ENCODE measurements at regions not wholly inside any gene's neighbourhood (a gene's known extent, or its start where the extent isn't known, plus 50 kb on each side); places are given as distances from the start of the nearest gene placed in this dataset.

- WGBS (ENCODE audit: insufficient coverage) = 20% methylated on average over 2 of the region's 5 CpGs
These were observed 416.8 kb downstream of the RNF144A start for GRCh38 chr2:7333960-7334493.

DNA sequence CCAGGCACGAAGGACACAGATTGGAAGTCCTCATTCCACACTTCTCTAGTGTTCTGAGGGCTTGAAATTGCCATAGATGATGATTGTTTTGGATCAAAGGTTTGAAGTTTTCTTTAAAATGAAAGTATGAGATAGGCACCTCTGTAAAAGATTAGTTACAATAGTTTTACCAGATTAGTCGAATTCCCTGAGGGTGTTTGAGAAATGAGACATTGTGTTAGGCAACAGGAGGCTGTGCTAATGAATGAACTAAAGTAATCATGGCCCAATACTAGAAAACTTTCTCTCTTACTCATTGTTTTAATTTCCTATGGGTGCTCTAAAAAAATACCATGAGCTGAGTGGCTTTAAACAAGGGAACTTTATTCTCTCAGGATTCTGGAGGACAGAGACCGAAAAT, 421.7 kb downstream of the RNF144A start:
- H3K36me3 ChIP-seq (ENCODE audit: control insufficient read depth, insufficient read depth, low read length) = no peaks in the 10 kb centered on the region
- 89% methylated on average over 1 of the region's 3 CpGs for WGBS (ENCODE audit: insufficient coverage)

More at GRCh38 chr2:7333960-7334493, 416.8 kb downstream of the RNF144A start:
- H3K27ac ChIP-seq (ENCODE audit: low read length) = no peak overlapping the region
- no peak overlapping the region for H3K4me3 ChIP-seq (ENCODE audit: low read length)
- no peaks in the 10 kb centered on the region for H3K9me3 ChIP-seq (replicated peaks; ENCODE audit: control insufficient read depth, low read depth, low read length)
- DNase-seq = no peak
- no peaks in the 10 kb centered on the region for H3K36me3 ChIP-seq (ENCODE audit: control insufficient read depth, insufficient read depth, low read length)
- no peaks in the 10 kb centered on the region for H3K27me3 ChIP-seq (ENCODE audit: control insufficient read depth, insufficient read depth, low read length)
- H3K4me1 ChIP-seq (ENCODE audit: control insufficient read depth, insufficient read depth, low read length) = no peaks in the 10 kb centered on the region

DNA sequence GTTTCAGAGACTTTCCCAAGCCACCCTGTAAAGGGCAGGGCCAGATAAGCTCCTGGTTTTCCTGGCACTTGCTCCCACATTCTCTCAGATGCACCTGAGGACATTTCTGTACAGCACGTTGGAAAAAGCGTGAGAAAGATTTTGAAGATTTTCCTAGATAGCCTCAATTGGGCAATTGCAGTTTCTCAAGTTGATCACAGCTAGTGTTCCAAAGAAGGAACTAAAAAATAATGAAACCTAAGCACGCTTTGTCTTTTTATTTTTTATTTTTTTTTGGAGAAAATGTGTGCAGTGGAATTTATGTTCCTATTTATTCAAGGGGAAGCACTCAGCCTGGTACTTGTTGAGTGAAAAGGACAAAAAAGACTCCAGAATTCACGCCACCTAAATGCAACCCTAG, 429.1 kb downstream of the RNF144A start:
- DNase-seq = no peak
- Histone ChIP-seq H3K27ac (ENCODE audit: low read length) (no peak overlapping the region), H3K27me3 (ENCODE audit: control insufficient read depth, insufficient read depth, low read length) (no peaks in the 10 kb centered on the region), H3K36me3 (ENCODE audit: control insufficient read depth, insufficient read depth, low read length) (no peaks in the 10 kb centered on the region), H3K4me1 (ENCODE audit: control insufficient read depth, insufficient read depth, low read length) (no peaks in the 10 kb centered on the region), H3K4me3 (ENCODE audit: low read length) (no peak overlapping the region), H3K9me3 (replicated peaks; ENCODE audit: control insufficient read depth, low read depth, low read length) (no peaks in the 10 kb centered on the region)
- 74% methylated on average over 2 of the region's 4 CpGs for WGBS (ENCODE audit: insufficient coverage)

More for the DNA sequence above, 421.7 kb downstream of the RNF144A start:
- no peaks in the 10 kb centered on the region for H3K4me1 ChIP-seq (ENCODE audit: control insufficient read depth, insufficient read depth, low read length)
- no peak overlapping the region for H3K4me3 ChIP-seq (ENCODE audit: low read length)
- H3K9me3 ChIP-seq (replicated peaks; ENCODE audit: control insufficient read depth, low read depth, low read length) = no peaks in the 10 kb centered on the region
- no peak for DNase-seq
- no peaks in the 10 kb centered on the region for H3K27me3 ChIP-seq (ENCODE audit: control insufficient read depth, insufficient read depth, low read length)
- no peak overlapping the region for H3K27ac ChIP-seq (ENCODE audit: low read length)

- H3K4me3 ChIP-seq (ENCODE audit: low read length) = no peak overlapping the region
- H3K9me3 ChIP-seq (replicated peaks; ENCODE audit: control insufficient read depth, low read depth, low read length) = no peaks in the 10 kb centered on the region
- H3K4me1 ChIP-seq (ENCODE audit: control insufficient read depth, insufficient read depth, low read length) = no peaks in the 10 kb centered on the region
- H3K36me3 ChIP-seq (ENCODE audit: control insufficient read depth, insufficient read depth, low read length) = no peaks in the 10 kb centered on the region
- 89% methylated on average over 1 of the region's 2 CpGs for WGBS (ENCODE audit: insufficient coverage)
- no peak overlapping the region for H3K27ac ChIP-seq (ENCODE audit: low read length)
- no peaks in the 10 kb centered on the region for H3K27me3 ChIP-seq (ENCODE audit: control insufficient read depth, insufficient read depth, low read length)
- DNase-seq = no peak
These were observed 431.5 kb downstream of the RNF144A start for GRCh38 chr2:7348761-7349160.

- DNase-seq = no peak
- Histone ChIP-seq H3K9me3 (replicated peaks; ENCODE audit: control insufficient read depth, low read depth, low read length) (no peaks in the 10 kb centered on the region), H3K27ac (ENCODE audit: low read length) (no peak overlapping the region), H3K4me1 (ENCODE audit: control insufficient read depth, insufficient read depth, low read length) (no peaks in the 10 kb centered on the region), H3K27me3 (ENCODE audit: control insufficient read depth, insufficient read depth, low read length) (no peaks in the 10 kb centered on the region), H3K36me3 (ENCODE audit: control insufficient read depth, insufficient read depth, low read length) (no peaks in the 10 kb centered on the region), H3K4me3 (ENCODE audit: low read length) (no peak overlapping the region)
- 93% methylated on average over 5 of the region's 5 CpGs for WGBS (ENCODE audit: insufficient coverage)
These were observed 435.0 kb downstream of the RNF144A start for GRCh38 chr2:7352191-7352590.

GRCh38 chr2:7353571-7353970, 436.4 kb downstream of the RNF144A start:
- H3K27ac ChIP-seq (ENCODE audit: low read length) = no peak overlapping the region
- no peaks in the 10 kb centered on the region for H3K9me3 ChIP-seq (replicated peaks; ENCODE audit: control insufficient read depth, low read depth, low read length)
- 81% methylated on average over 4 of the region's 4 CpGs for WGBS (ENCODE audit: insufficient coverage)
- no peaks in the 10 kb centered on the region for H3K4me1 ChIP-seq (ENCODE audit: control insufficient read depth, insufficient read depth, low read length)
- H3K27me3 ChIP-seq (ENCODE audit: control insufficient read depth, insufficient read depth, low read length) = no peaks in the 10 kb centered on the region
- no peak for DNase-seq
- no peak overlapping the region for H3K4me3 ChIP-seq (ENCODE audit: low read length)
- H3K36me3 ChIP-seq (ENCODE audit: control insufficient read depth, insufficient read depth, low read length) = no peaks in the 10 kb centered on the region

- Histone ChIP-seq H3K27ac (ENCODE audit: low read length) (no peak overlapping the region), H3K36me3 (ENCODE audit: control insufficient read depth, insufficient read depth, low read length) (no peaks in the 10 kb centered on the region), H3K9me3 (replicated peaks; ENCODE audit: control insufficient read depth, low read depth, low read length) (no peaks in the 10 kb centered on the region), H3K27me3 (ENCODE audit: control insufficient read depth, insufficient read depth, low read length) (no peaks in the 10 kb centered on the region), H3K4me3 (ENCODE audit: low read length) (no peak overlapping the region), H3K4me1 (ENCODE audit: control insufficient read depth, insufficient read depth, low read length) (no peaks in the 10 kb centered on the region)
- whole genome bisulfite sequencing (ENCODE audit: insufficient coverage) = 48% methylated on average over 10 of the region's 10 CpGs
- no peak for DNase-seq
These were observed 438.6 kb downstream of the RNF144A start for GRCh38 chr2:7355781-7356180.

DNA sequence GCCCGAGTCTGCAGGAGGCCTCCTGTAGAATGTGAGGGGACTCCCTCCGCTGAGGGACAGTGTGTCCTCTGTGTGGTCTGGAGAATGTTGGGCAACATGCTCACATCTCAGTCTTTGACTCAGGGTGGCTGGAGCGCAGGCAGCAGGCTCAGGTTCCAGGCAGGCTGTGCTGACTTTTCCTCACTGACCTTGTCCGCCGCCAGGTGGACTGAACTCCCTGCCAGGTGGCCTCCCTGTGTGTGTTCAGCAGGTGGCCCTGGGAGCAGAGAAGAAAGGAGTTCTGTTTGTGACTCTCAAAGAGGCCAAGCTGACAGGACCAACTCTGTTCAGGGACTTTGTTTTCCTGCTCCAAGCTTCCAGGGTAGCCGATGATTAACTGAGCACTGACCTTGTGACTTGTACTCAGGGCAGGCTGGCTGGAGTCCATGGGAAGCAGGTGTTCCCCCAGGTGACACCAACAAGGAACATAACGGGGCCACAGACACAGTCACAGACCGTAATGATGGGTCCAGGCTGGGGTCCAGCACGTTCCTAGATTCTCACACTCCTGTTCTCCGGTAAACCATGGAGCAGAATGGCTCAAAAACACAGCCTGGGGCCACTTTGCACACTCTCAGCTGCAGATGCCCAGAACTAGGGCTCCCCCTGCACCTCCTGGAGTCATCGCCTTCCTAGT, 439.8 kb downstream of the RNF144A start:
- no peak for DNase-seq
- WGBS (ENCODE audit: insufficient coverage) = 67% methylated on average over 11 of the region's 11 CpGs
- H3K4me1 ChIP-seq (ENCODE audit: control insufficient read depth, insufficient read depth, low read length) = no peaks in the 10 kb centered on the region
- no peak overlapping the region for H3K27ac ChIP-seq (ENCODE audit: low read length)
- no peak overlapping the region for H3K4me3 ChIP-seq (ENCODE audit: low read length)
- H3K27me3 ChIP-seq (ENCODE audit: control insufficient read depth, insufficient read depth, low read length) = no peaks in the 10 kb centered on the region
- no peaks in the 10 kb centered on the region for H3K9me3 ChIP-seq (replicated peaks; ENCODE audit: control insufficient read depth, low read depth, low read length)
- no peaks in the 10 kb centered on the region for H3K36me3 ChIP-seq (ENCODE audit: control insufficient read depth, insufficient read depth, low read length)

DNA sequence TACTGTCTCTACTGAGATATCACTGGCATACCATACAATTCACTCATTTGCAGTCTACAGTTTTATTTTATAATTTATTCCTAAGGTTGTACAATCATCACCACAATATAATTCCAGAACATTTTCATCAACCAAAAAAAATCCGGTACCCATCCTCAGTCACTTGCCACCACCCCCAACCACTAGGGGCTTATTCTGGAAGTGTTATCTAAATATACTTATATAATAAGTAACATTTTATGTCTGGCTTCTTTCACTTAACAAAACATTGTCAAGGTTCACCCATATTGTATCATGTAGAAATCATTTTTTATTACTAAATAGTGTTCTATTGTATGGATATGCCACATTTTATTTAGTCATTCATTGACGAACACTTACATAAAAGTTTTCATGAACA, 440.8 kb downstream of the RNF144A start:
- no peak for DNase-seq
- no CpG with 5 or more reads among the region's 2 CpGs for WGBS (ENCODE audit: insufficient coverage)
- no peaks in the 10 kb centered on the region for H3K4me1 ChIP-seq (ENCODE audit: control insufficient read depth, insufficient read depth, low read length)

GRCh38 chr2:7358865-7359447, 441.7 kb downstream of the RNF144A start:
- Histone ChIP-seq H3K27ac (ENCODE audit: low read length) (no peak overlapping the region), H3K9me3 (replicated peaks; ENCODE audit: control insufficient read depth, low read depth, low read length) (no peaks in the 10 kb centered on the region), H3K4me3 (ENCODE audit: low read length) (no peak overlapping the region), H3K4me1 (ENCODE audit: control insufficient read depth, insufficient read depth, low read length) (no peaks in the 10 kb centered on the region), H3K27me3 (ENCODE audit: control insufficient read depth, insufficient read depth, low read length) (no peaks in the 10 kb centered on the region), H3K36me3 (ENCODE audit: control insufficient read depth, insufficient read depth, low read length) (no peaks in the 10 kb centered on the region)
- WGBS (ENCODE audit: insufficient coverage) = 83% methylated on average over 1 of the region's 8 CpGs
- DNase-seq = no peak

More for the DNA sequence above, 440.8 kb downstream of the RNF144A start:
- Histone ChIP-seq H3K9me3 (replicated peaks; ENCODE audit: control insufficient read depth, low read depth, low read length) (no peaks in the 10 kb centered on the region), H3K27me3 (ENCODE audit: control insufficient read depth, insufficient read depth, low read length) (no peaks in the 10 kb centered on the region), H3K36me3 (ENCODE audit: control insufficient read depth, insufficient read depth, low read length) (no peaks in the 10 kb centered on the region), H3K27ac (ENCODE audit: low read length) (no peak overlapping the region), H3K4me3 (ENCODE audit: low read length) (no peak overlapping the region)

Measured in muscle of leg (tissue), 3 donors.